Suprapubic skin (tissue), 4 donors: ENCODE measurements at regions not wholly inside any gene's neighbourhood (a gene's known extent, or its start where the extent isn't known, plus 50 kb on each side); places are given as distances from the start of the nearest gene placed in this dataset.

Experiments used
- EP300 ChIP-seq: sonication (generic); formaldehyde crosslinking; IDR thresholded peaks from one replicate; pipeline ENCODE4 v1.6.1; 2017; ENCODE audit warnings: antibody characterized with exemption
- POLR2A ChIP-seq, 2 donors: fragments of 450-650 bp; IDR thresholded peaks; one replicate each; pipeline ENCODE4 v1.6.1; 2017; ENCODE audit warnings: antibody characterized with exemption in 2 of 2, mild to moderate bottlenecking in 2 of 2, moderate library complexity in 2 of 2
- POLR2AphosphoS5 ChIP-seq, 3 donors: sonication (generic); formaldehyde crosslinking; IDR thresholded peaks; one replicate each; pipeline ENCODE4 v1.6.1; 2017; ENCODE audit warnings: antibody characterized with exemption in 3 of 3
- TF ChIP-seq, protein P1 (sequence below), 2 donors: fragments of 200-600 bp in 1 of 2; fragments of 450-650 bp in 1 of 2; sonication (generic) in 1 of 2; IDR thresholded peaks; one replicate each; pipeline ENCODE4 v1.5.1; 2016 to 2019; ENCODE audit warnings: antibody characterized with exemption in 2 of 2, mild to moderate bottlenecking in 1 of 2, moderate library complexity in 1 of 2

DNA sequence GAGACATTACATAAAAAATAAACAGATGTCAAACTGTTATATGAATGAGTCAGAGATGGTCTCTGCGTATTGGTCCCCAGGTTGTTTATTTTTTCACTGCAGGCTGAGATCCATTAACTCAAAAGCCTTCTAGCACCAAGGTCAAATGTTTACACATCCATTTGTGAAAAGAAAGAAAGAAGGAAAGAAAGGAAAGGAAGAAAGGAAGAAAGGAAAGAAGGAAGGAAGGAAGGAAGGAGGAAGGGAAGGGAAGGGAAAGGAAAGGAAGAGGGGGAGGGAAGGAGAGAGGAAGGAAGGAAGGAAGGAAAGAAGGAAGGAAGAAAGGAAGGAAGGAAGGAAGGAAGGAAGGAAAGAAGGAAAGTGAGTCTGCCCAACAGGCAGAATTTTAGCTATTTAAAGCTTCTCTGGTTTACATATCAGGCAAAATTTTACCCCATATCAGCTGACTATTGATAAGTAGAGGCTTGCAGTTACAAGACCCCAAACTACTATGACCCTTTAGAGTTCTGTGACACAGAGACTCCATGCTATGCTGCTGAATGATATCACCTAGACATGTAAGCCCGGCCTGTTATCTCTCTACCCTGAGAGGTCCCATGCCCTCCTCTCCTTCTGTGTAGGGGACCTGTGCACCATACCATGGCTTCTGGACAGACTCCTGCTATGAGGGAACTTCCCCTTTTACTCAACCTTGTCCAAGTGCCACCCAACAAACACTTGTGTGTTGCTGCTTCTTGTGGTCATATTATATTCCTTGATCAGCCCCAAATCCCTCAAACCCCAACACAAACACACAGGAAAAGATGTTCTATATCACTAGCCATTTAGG, 59.0 kb downstream of the DRD1 start:
- TF ChIP-seq, protein P1, sequence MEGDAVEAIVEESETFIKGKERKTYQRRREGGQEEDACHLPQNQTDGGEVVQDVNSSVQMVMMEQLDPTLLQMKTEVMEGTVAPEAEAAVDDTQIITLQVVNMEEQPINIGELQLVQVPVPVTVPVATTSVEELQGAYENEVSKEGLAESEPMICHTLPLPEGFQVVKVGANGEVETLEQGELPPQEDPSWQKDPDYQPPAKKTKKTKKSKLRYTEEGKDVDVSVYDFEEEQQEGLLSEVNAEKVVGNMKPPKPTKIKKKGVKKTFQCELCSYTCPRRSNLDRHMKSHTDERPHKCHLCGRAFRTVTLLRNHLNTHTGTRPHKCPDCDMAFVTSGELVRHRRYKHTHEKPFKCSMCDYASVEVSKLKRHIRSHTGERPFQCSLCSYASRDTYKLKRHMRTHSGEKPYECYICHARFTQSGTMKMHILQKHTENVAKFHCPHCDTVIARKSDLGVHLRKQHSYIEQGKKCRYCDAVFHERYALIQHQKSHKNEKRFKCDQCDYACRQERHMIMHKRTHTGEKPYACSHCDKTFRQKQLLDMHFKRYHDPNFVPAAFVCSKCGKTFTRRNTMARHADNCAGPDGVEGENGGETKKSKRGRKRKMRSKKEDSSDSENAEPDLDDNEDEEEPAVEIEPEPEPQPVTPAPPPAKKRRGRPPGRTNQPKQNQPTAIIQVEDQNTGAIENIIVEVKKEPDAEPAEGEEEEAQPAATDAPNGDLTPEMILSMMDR (IDR thresholded peaks at IDR 0.05): no peak
- TF ChIP-seq EP300: no peak
- TF ChIP-seq POLR2AphosphoS5 (IDR thresholded peaks at IDR 0.05): no peak
- TF ChIP-seq POLR2A (IDR thresholded peaks at IDR 0.05): no peak
